Endodermal cell (in vitro differentiated cells): ENCODE measurements at regions not wholly inside any gene's neighbourhood (a gene's known extent, or its start where the extent isn't known, plus 50 kb on each side); places are given as distances from the start of the nearest gene placed in this dataset.

Source experiments
- DNase-seq: peaks from one replicate; pipeline ENCODE4 v3.0.0-alpha.2; 2017
- H3K27ac ChIP-seq: 2 replicates; pipeline ENCODE4 v1.5.1; 2013; ENCODE audit warnings: mild to moderate bottlenecking, low read depth, low read length, moderate library complexity
- H3K27me3 ChIP-seq: 2 replicates; pipeline ENCODE4 v1.6.1; 2013; ENCODE audit warnings: mild to moderate bottlenecking, low read length, moderate library complexity; ENCODE audit not compliant: insufficient read depth, control insufficient read depth, poor library complexity, severe bottlenecking
- H3K36me3 ChIP-seq: 2 replicates; pipeline ENCODE4 v1.7.0; 2013; ENCODE audit warnings: mild to moderate bottlenecking, low read length, moderate library complexity; ENCODE audit not compliant: control insufficient read depth, insufficient read depth
- H3K4me1 ChIP-seq: one replicate; pipeline ENCODE4 v1.7.0; 2013; ENCODE audit warnings: low read length; ENCODE audit not compliant: control insufficient read depth, insufficient read depth
- H3K4me3 ChIP-seq: 2 replicates; pipeline ENCODE4 v1.5.1; 2013; ENCODE audit warnings: mild to moderate bottlenecking, low read length, moderate library complexity
- H3K9ac ChIP-seq: 2 replicates; pipeline ENCODE4 v1.6.1; 2013; ENCODE audit warnings: mild to moderate bottlenecking, low read length, moderate library complexity; ENCODE audit not compliant: poor library complexity, severe bottlenecking; ENCODE audit errors: extremely low read depth
- H3K9me3 ChIP-seq: 2 replicates; pipeline ENCODE4 v1.6.1; 2013; ENCODE audit warnings: mild to moderate bottlenecking, low read length, moderate library complexity; ENCODE audit not compliant: control insufficient read depth
- H3K27ac Mint-ChIP-seq: 2 replicates; pipeline ENCODE4 v1.8.0; 2020; ENCODE audit warnings: mixed read lengths
- H3K27me3 Mint-ChIP-seq: 2 replicates; pipeline ENCODE4 v1.8.0; 2021; ENCODE audit warnings: mild to moderate bottlenecking, mixed read lengths; ENCODE audit not compliant: insufficient read depth
- H3K36me3 Mint-ChIP-seq: 2 replicates; pipeline ENCODE4 v1.8.0; 2020; ENCODE audit warnings: low read depth, mixed read lengths
- H3K4me1 Mint-ChIP-seq: 2 replicates; pipeline ENCODE4 v1.8.0; 2020; ENCODE audit warnings: mixed read lengths
- H3K4me3 Mint-ChIP-seq: 2 replicates; pipeline ENCODE4 v1.8.0; 2020; ENCODE audit warnings: mild to moderate bottlenecking, moderate library complexity, mixed read lengths
- H3K9me3 Mint-ChIP-seq: 2 replicates; pipeline ENCODE4 v1.8.0; 2020; ENCODE audit warnings: mild to moderate bottlenecking, mixed read lengths
- CTCF ChIP-seq: fragments of 200-600 bp; sonication (generic); conservative IDR thresholded peaks from 2 replicates; pipeline ENCODE4 v1.5.0; 2021; ENCODE audit warnings: antibody characterized with exemption, mild to moderate bottlenecking
- WGBS, 2 experiments: methylation state at CpG; one replicate each; pipeline versions ENCODE4 v1.1.5 to v1.1.7; 2013; ENCODE audit warnings: missing lambda C conversion rate in 2 of 2, mixed read lengths in 1 of 2; ENCODE audit not compliant: insufficient coverage in 1 of 2, insufficient read length in 1 of 2; 5-methylcytosine and 5-hydroxymethylcytosine counted together

GRCh38 chr22:48486558-48486957 lies 1341.1 kb downstream of the BRD1 start:
- no peak for DNase-seq
- H3K4me3 Mint-ChIP-seq = no peak overlapping the region
- H3K4me1 Mint-ChIP-seq = peaks cover 11% of the 10 kb centered on the region
- Histone ChIP-seq H3K27me3 (peaks cover 5% of the 10 kb centered on the region), H3K36me3 (no peaks in the 10 kb centered on the region), H3K4me3 (no peak overlapping the region), H3K9me3 (no peaks in the 10 kb centered on the region), H3K9ac (no peak overlapping the region), H3K27ac (no peak overlapping the region), H3K4me1 (peaks cover 3% of the 10 kb centered on the region)
- H3K27me3 Mint-ChIP-seq = peaks cover 46% of the 10 kb centered on the region
- H3K36me3 Mint-ChIP-seq = no peaks in the 10 kb centered on the region
- no peak for TF ChIP-seq CTCF
- H3K9me3 Mint-ChIP-seq = no peaks in the 10 kb centered on the region
- WGBS, 2 experiments = 92 to 100% methylated on average over 1 to 4 of the region's 4 CpGs
- H3K27ac Mint-ChIP-seq = no peak overlapping the region

GRCh38 chr22:48486134-48486532 lies 1341.5 kb downstream of the BRD1 start:
- Mint-ChIP-seq H3K27me3 (peaks cover 42% of the 10 kb centered on the region), H3K4me3 (no peak overlapping the region), H3K36me3 (no peaks in the 10 kb centered on the region), H3K27ac (no peak overlapping the region), H3K4me1 (peaks cover 7% of the 10 kb centered on the region), H3K9me3 (no peaks in the 10 kb centered on the region)
- Histone ChIP-seq H3K9ac (no peak overlapping the region), H3K36me3 (no peaks in the 10 kb centered on the region), H3K9me3 (no peaks in the 10 kb centered on the region), H3K4me1 (no peaks in the 10 kb centered on the region), H3K27ac (no peak overlapping the region), H3K4me3 (no peak overlapping the region), H3K27me3 (peaks cover 1% of the 10 kb centered on the region)
- WGBS, 2 experiments = 87 to 90% methylated on average over 2 to 11 of the region's 11 CpGs
- TF ChIP-seq CTCF = no peak
- DNase-seq = peak; percentile 20

GRCh38 chr22:48485149-48486133 lies 1342.2 kb downstream of the BRD1 start:
- WGBS, 2 experiments = 70 to 81% methylated on average over 7 to 19 of the region's 22 CpGs
- H3K27ac ChIP-seq = no peak overlapping the region
- H3K36me3 Mint-ChIP-seq = no peaks in the 10 kb centered on the region
- no peak overlapping the region for H3K27ac Mint-ChIP-seq
- no peak for TF ChIP-seq CTCF
- no peaks in the 10 kb centered on the region for H3K9me3 Mint-ChIP-seq
- no peaks in the 10 kb centered on the region for H3K4me1 ChIP-seq
- H3K4me1 Mint-ChIP-seq = peaks cover 5% of the 10 kb centered on the region
- no peaks in the 10 kb centered on the region for H3K27me3 ChIP-seq
- H3K4me3 Mint-ChIP-seq = no peak overlapping the region
- no peak overlapping the region for H3K4me3 ChIP-seq
- peaks cover 35% of the 10 kb centered on the region for H3K27me3 Mint-ChIP-seq
- DNase-seq = peak; percentile 52
- no peaks in the 10 kb centered on the region for H3K36me3 ChIP-seq
- H3K9me3 ChIP-seq = no peaks in the 10 kb centered on the region
- H3K9ac ChIP-seq = no peak overlapping the region
